GM19438 (cell line): ENCODE measurements at regions not wholly inside any gene's neighbourhood (a gene's known extent, or its start where the extent isn't known, plus 50 kb on each side); places are given as distances from the start of the nearest gene placed in this dataset.

Source experiments
- ATAC-seq: cut with Tn5 transposase; IDR thresholded peaks from one replicate; pipeline ENCODE4 v1.9.1; 2021; ENCODE audit warnings: low read depth; ENCODE audit not compliant: unreplicated experiment

GRCh38 chr2:67516362-67516761 is 119.2 kb downstream of the ETAA1 start:
- ATAC-seq = no peak

GRCh38 chr2:67516899-67517530 is 119.9 kb downstream of the ETAA1 start:
- no peak for ATAC-seq

- ATAC-seq = no peak
Observed at GRCh38 chr2:67522148-67522547, 125.0 kb downstream of the ETAA1 start.

GRCh38 chr2:67524213-67524612 is 127.1 kb downstream of the ETAA1 start:
- no peak for ATAC-seq

- ATAC-seq = no peak
Observed at GRCh38 chr2:67524777-67525176, 127.6 kb downstream of the ETAA1 start.

- no peak for ATAC-seq
Observed at GRCh38 chr2:67526283-67526682, 129.2 kb downstream of the ETAA1 start.

GRCh38 chr2:67528320-67528719 is 131.2 kb downstream of the ETAA1 start:
- no peak for ATAC-seq

GRCh38 chr2:67532387-67532786 is 135.3 kb downstream of the ETAA1 start:
- no peak for ATAC-seq

GRCh38 chr2:67534745-67535144 is 137.6 kb downstream of the ETAA1 start:
- no peak for ATAC-seq

- ATAC-seq = no peak
Observed at GRCh38 chr2:67540962-67541361, 143.8 kb downstream of the ETAA1 start.

GRCh38 chr2:67544286-67544685 is 147.2 kb downstream of the ETAA1 start:
- no peak for ATAC-seq

- ATAC-seq = no peak
Observed at GRCh38 chr2:67548317-67549201, 151.4 kb downstream of the ETAA1 start.

- ATAC-seq = no peak
Observed at GRCh38 chr2:67559156-67559555, 162.0 kb downstream of the ETAA1 start.

- no peak for ATAC-seq
Observed at GRCh38 chr2:67560771-67561456, 163.8 kb downstream of the ETAA1 start.

- ATAC-seq = no peak
Observed at GRCh38 chr2:67561457-67561965, 164.4 kb downstream of the ETAA1 start.

GRCh38 chr2:67564076-67564475 is 166.9 kb downstream of the ETAA1 start:
- no peak for ATAC-seq

GRCh38 chr2:67564626-67565025 is 167.5 kb downstream of the ETAA1 start:
- no peak for ATAC-seq

- ATAC-seq = no peak
Observed at GRCh38 chr2:67565262-67565661, 168.1 kb downstream of the ETAA1 start.

GRCh38 chr2:67565761-67566160 is 168.6 kb downstream of the ETAA1 start:
- no peak for ATAC-seq

GRCh38 chr2:67566285-67566684 is 169.2 kb downstream of the ETAA1 start:
- no peak for ATAC-seq

- ATAC-seq = no peak
Observed at GRCh38 chr2:67566958-67567635, 170.0 kb downstream of the ETAA1 start.
